ENCODE measurements at regions not wholly inside any gene's neighbourhood (a gene's known extent, or its start where the extent isn't known, plus 50 kb on each side); places are given as distances from the start of the nearest gene placed in this dataset.
"Not testable (repeated sequence)": the region's sequence is repeated elsewhere in the genome, so short reads cannot be mapped to it uniquely, and the experiment has no call there.

GRCh38 chr20:39713076-39713840, 751.1 kb downstream of the DHX35 start:
- TF ChIP-seq CTCF (IDR thresholded peaks at IDR 0.05; ENCODE audit: low read depth, low read length, missing control alignments), result no peak
- DNase-seq (ENCODE audit: low read depth), result no peak
- in situ Hi-C loops (cut with HindIII; ENCODE audit: low sequenced_read_pairs), result no loop called here
- H3K4me3 ChIP-seq (ENCODE audit: low read depth, low read length), result no peak overlapping the region

GRCh38 chr20:39706184-39706663, 744.1 kb downstream of the DHX35 start:
- DNase-seq (ENCODE audit: low read depth), result no peak
- no peak overlapping the region for H3K4me3 ChIP-seq (ENCODE audit: low read depth, low read length)
- no peak for TF ChIP-seq CTCF (IDR thresholded peaks at IDR 0.05; ENCODE audit: low read depth, low read length, missing control alignments)
- in situ Hi-C loops (cut with HindIII; ENCODE audit: low sequenced_read_pairs), result no loop called here

GRCh38 chr20:39705032-39705431, 742.9 kb downstream of the DHX35 start:
- DNase-seq (ENCODE audit: low read depth), result no peak
- no peak for TF ChIP-seq CTCF (IDR thresholded peaks at IDR 0.05; ENCODE audit: low read depth, low read length, missing control alignments)
- no peak overlapping the region for H3K4me3 ChIP-seq (ENCODE audit: low read depth, low read length)
- in situ Hi-C loops (cut with HindIII; ENCODE audit: low sequenced_read_pairs), result no loop called here

- H3K4me3 ChIP-seq (ENCODE audit: low read depth, low read length); in situ Hi-C loops (cut with HindIII; ENCODE audit: low sequenced_read_pairs); DNase-seq (ENCODE audit: low read depth): not testable (repeated sequence)
Observed at GRCh38 chr20:39703357-39703756, 741.2 kb downstream of the DHX35 start.

GRCh38 chr20:39702701-39703349, 740.7 kb downstream of the DHX35 start:
- in situ Hi-C loops (cut with HindIII; ENCODE audit: low sequenced_read_pairs), result no loop called here
- TF ChIP-seq CTCF (IDR thresholded peaks at IDR 0.05; ENCODE audit: low read depth, low read length, missing control alignments), result no peak
- no peak overlapping the region for H3K4me3 ChIP-seq (ENCODE audit: low read depth, low read length)
- DNase-seq (ENCODE audit: low read depth), result no peak

GRCh38 chr20:39700528-39700927, 738.4 kb downstream of the DHX35 start:
- no peak overlapping the region for H3K4me3 ChIP-seq (ENCODE audit: low read depth, low read length)
- TF ChIP-seq CTCF (IDR thresholded peaks at IDR 0.05; ENCODE audit: low read depth, low read length, missing control alignments), result no peak
- in situ Hi-C loops (cut with HindIII; ENCODE audit: low sequenced_read_pairs), result no loop called here
- no peak for DNase-seq (ENCODE audit: low read depth)

GRCh38 chr20:39699166-39699725, 737.1 kb downstream of the DHX35 start:
- DNase-seq (ENCODE audit: low read depth), result no peak
- in situ Hi-C loops (cut with HindIII; ENCODE audit: low sequenced_read_pairs), result no loop called here
- TF ChIP-seq CTCF (IDR thresholded peaks at IDR 0.05; ENCODE audit: low read depth, low read length, missing control alignments), result no peak
- no peak overlapping the region for H3K4me3 ChIP-seq (ENCODE audit: low read depth, low read length)
